Stimulated activated CD8-positive, alpha-beta memory T cell treated with anti-CD3 and anti-CD28 coated beads, Interleukin-2, amount 100 ng/mL, for 1 hour (primary cell): ENCODE measurements at regions not wholly inside any gene's neighbourhood (a gene's known extent, or its start where the extent isn't known, plus 50 kb on each side); places are given as distances from the start of the nearest gene placed in this dataset.

Experiments
- DNase-seq, 2 donors: peaks; one replicate each; pipeline ENCODE4 v3.0.0-alpha.2; 2020; ENCODE audit warnings: low read depth in 2 of 2

DNA sequence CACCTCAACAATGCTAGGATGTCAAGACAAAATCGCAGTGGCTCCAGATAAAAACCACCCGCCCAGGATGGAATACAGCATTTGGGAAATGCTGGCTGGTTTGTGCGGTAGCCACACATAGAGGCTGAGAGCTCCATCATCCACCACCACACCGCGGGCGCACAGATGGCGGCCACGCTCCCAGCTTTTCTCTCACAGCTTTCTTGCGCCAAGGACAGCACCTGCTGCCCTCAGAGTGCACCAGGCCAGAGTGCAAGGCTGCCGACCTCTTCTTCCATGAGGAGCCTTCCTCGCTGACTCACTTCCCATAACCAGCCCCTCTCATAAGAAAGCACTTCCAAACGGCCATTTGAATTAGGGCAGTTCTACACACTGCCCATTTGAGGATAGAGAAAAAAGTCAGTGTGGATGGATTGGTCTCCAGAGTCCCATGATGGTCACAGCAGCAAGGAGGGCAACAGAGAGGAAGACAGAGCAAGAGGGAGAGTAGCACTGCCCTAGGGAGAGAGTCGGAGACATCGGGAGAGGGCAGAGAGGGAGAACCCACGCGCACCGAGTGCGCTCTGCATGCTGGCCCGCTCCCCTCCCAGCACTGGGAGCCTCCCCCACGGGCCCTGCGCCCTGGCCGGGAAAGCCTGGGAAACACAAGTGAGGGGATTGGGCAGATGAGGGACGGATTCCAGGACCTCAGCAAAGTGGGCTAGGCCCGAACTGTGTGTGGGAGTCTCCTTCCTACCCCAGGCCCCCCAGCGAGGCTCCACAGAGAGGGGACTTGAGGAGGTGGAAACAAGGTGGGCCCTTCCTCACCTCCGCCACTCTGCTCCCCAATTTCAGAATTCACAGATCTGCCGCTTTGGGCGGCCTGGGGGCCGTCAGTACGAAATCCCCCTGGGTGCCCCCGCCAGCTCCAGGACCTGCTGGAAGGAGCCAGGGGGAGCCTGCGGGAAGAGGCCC, 156.9 kb downstream of the USP12 start:
- no peak for DNase-seq

DNA sequence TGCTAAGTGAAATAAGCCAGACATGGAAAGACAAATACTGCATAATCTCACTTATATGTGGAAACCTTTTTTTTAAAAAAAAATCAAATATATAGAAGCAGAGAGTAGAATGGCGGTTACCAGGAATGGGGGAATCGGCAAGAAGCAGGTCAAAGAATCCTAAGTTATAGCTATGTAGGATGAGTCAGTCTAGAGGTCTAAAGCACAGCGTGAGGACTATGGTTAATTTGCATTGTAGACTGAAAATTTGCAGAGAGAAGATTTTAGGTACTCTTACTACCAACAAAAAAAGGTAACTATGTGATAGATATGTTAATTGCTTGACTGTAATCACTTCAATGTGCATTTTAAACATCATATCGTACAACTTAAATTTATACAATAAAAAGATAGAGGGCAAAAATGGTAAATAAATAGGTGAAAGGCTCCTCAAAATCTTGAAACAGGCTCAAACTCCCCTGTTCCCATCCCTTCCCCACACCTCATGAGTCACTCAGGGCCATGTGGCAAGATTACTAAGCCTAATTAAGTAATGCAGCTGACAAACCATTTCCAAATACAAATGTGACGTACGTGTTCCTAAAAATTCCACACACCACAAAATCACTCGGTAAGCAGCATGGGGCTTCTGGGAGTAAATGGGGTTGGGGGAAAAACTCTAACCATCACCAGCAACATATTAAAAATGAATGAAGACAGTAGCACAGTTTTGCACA, 159.0 kb downstream of the USP12 start:
- DNase-seq, result no peak

DNA sequence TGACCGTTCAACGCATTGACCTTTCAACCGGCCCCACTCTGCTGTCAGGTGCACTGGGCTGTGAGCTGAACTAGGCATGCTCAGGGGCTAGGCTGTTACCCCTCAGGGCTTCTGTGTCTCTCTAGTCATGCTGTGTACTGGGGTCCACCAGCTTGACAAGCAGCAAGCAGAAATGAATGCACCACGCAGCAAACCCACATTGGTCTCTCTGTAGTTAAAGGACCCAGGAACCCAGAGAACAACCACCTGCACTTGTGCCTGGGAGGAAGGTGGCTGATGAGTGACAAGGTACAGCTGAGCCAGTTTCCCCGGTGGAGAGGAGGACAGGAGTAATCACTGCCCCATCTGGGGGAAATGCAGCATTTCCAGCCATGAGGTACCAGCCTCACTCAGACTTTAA, 159.9 kb downstream of the USP12 start:
- no peak for DNase-seq

DNA sequence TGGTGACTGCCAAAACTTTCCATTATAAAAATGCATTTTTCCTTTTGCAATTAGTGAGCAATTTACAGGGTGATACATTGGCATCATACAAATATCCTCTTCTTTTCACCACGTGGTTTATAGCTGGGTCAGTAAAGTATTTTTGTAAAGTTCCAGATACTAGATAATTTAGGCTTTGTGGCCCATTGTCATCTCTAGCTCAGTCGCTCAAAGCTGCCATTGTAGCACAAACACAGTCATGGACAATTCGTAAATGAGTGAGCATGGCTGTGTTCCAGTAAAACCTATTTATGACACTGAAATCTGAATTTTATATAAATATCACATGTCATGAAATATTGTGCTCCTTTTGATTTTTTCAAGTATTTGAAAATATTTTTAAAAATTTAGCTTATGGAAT, 162.9 kb downstream of the USP12 start:
- no peak for DNase-seq

DNA sequence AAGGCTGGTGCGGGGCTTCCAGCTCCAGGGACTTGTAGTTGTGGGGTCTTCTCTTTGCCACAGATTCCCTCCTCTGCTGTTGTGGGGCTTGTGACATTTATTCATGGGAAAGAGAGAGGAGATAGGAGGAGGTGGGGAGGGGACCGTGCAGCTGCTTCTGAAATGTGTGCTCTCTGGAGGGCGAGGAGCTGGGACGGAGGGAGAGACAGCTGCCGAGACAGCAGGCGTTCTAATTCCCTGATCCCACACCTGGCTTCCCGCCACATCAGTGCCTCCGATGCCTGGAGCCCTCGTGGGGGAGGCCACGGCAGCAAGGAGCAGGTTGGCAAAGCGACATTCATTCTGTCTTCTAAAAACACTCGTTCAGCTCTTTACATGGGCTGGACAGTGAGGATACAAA, 164.4 kb downstream of the USP12 start:
- DNase-seq, result no peak

DNA sequence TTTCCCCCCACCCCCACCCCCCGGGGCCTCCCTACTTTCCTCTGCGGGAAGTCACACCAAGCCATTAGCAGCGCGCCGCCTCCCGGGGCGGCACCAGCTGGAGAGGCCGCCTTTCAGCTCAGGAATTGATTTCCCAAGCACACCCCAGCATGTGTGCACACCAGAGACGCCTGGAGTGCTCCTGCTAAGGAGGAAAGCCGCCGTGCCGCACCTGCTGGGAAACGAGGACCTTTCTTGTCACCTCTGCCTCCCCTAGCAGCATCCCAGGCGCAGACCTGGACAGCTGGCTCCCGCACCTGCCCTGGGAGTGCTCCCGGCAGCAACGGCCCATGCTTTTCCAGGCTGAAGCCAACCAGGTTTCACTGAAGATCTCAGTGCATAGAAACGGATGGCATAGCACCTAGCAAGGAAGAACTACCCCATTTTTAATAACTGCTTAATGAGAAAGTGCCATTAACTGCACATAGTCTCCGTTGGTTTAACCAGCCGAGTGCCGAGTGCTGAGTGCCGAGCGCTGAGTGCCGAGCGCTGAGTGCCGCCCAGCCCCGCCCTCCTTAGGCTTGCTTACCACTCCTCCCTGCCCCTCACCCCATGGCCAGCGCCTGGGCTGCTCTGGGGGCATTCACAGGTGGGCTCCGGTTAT, 165.0 kb downstream of the USP12 start:
- DNase-seq, result no peak

DNA sequence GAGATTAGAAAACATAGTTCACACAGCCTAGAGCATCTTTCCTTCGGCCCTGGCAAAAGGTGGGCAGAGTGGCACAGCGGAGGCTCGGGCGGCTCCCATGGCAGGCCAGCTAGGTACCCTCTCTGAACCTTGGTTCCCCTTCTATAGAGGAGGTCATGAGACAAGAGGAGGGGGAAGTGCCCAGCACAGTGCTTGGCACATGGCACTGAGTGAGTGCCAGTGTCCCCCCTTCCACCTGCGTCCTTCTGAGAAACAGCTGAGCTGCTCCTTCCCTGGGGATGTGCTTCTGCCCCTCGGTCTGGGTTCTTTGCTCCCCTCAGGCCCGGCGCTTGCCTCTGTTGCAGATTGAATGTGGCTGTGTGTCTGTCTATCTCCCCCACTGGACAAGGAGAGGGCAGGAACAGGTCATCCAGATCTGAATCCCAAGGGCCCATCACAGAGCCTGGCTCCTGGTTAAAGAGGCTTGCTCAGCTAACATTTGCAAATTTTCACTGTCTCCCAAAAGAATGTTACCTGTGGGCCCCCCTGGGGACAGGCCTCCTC, 165.6 kb downstream of the USP12 start:
- no peak for DNase-seq

DNA sequence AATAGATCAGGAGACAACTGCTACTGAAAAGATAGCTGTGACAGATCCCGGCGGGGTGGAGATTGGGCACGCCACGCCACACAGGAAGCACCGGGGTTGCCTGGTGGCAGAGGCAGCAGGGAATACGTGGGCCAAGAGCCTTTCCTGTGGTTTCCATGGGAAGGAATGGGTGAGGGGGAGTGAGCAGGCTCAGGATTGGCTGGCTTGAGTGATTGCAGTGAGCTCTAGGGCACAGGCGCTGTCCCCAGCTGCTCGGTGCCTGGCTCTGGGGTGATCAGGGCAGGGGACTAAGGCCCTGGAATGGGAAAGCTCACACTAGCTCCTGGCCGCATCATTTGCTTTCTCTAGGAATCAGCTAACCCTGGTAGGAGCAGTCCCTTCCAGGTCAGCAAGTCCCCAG, 166.1 kb downstream of the USP12 start:
- DNase-seq, result no peak

DNA sequence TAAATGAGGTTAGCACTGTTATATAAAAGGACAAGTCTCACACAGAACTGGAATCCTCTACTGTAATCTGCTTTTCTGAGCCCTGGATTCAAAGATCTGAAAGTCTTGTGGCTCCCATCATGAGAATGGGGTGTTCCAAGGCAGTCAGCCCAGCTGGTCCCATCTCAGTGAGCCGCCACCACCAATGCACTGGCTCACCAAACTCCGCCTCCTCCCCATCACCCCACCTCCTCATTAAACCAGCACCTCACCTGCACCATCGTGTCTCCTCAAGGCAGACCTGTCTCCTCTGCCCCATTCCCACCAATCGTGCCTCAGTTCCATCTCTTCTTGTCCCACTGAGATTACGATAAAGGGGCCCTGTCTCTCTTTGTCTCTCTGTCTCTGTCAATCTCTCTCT, 166.7 kb downstream of the USP12 start:
- no peak for DNase-seq

DNA sequence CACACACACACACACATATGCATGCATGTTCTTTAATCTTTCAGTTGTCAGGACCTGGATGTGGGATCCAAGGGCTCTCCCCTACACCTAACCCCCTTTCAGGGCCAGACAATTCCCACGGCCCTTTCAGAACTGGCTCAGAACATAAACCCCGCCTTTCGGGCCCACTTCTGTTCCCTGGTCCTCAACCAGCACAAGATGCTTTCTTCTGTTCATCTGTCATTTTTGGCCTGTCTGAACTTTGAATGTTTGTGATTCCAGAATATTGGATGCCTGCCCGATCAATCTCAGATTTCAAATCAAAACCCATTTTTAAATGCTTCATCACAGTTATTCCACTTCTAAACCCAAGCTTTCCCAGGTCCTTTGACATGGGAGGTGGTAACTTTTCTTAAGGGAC, 167.3 kb downstream of the USP12 start:
- no peak for DNase-seq

DNA sequence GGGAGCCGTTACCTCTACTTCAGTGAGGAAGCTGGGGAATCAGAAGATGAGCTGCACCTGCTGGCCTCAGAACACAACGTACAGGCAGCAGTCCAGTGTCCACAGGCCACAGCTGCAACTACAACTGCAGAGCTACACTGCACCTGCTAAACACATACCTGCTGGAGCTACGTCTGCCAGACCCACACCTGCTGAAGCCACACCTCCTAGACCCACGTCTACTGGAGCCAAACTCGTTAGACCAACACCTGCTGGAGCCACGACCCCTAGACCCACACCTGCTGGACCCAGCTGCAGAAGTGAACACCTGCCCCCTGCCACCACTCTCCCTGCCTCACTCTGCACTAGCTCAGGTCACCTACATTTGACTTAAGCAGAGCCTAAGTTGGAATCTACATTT, 169.9 kb downstream of the USP12 start:
- no peak for DNase-seq

DNA sequence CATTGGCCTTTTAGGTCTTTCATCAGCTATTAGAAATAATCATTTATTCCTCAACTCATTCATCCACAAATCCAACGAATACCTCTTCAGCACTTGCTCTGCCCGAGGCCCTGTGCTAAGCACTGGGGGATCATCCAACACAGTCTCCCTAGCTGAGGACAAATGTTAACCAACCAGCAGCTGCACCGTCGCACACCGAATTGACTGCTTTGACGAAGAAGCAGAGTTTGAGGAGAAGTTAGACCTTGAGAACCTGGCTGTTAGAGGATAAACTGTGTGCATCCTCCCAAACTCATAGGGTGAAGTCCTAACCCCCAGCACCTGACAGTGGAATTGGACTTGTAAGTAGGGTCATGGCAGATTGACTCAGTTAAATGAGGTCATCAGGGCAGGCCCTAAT, 170.9 kb downstream of the USP12 start:
- no peak for DNase-seq

DNA sequence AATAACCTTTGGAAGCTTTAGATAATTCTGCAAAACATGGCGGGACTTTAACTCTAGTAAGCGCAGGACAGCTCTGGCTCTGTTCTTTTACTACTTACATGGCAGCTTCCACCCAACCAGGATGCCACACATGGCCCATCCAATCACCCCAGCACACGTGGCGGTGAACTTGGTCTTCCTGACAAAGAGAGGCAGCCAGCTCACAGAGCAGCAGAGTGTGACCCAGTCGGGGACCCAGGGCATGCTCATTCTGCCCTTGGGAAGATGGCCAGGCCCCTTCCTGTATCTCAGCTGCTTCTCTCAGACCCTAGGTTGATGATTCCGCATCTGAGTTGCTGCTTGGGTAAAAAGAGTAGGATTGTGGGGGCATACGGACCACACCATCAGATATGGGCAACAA, 172.1 kb downstream of the USP12 start:
- no peak for DNase-seq

DNA sequence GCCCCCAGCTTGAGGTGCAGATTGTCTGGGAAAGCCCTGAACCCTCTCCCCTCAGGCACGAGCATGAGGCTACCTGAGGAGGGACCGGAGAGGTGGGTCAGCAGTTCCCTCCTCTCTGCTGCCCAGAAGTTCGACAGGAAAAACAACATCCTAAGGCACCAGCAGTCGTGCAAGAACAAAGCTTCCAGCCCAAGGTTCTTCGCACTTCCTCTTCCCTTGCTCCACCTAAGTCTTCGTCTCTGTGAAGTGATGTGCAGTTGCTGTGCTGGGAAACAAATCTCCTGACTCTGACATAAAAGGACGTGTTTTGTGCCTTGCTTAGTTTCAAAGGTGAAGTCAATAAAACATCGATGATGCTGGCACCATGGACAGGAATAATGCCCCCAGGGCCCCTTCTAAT, 173.3 kb downstream of the USP12 start:
- no peak for DNase-seq

DNA sequence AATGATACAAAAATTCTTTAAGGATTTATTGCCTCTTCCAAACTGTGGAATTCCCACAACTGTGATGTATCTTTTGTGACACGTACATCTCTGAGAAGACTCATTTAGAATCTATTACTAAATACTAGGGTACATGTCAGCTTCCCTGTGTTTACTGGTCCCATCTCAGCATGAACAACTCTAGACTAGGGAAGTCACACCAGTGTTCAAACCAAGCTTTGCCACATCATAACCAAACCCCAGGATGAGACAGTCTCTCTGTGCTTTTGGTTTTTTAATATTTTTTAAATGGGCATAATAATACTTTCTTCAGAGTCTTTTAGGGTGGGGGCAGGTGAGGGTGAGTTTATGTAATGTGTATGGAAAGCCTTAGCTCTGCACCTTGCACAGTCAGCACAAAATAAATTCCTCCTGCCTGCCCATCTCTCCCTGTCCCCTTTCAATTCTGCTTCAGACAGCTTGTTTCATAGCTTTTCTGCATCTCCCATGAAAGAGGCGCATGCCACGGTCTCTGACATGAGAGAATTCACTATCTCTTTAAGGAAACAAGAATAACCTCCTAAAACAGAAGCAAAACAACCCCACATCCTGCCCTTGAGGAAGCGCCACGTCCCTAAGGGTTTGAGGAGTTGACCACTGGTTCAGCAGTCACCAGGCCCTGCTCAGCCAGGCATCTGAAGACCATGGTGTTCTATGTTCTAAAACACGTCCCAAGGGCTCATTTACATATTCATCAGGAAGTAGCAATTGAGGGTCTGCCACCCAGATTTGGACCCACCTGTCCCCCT, 174.5 kb downstream of the USP12 start:
- DNase-seq, result no peak

DNA sequence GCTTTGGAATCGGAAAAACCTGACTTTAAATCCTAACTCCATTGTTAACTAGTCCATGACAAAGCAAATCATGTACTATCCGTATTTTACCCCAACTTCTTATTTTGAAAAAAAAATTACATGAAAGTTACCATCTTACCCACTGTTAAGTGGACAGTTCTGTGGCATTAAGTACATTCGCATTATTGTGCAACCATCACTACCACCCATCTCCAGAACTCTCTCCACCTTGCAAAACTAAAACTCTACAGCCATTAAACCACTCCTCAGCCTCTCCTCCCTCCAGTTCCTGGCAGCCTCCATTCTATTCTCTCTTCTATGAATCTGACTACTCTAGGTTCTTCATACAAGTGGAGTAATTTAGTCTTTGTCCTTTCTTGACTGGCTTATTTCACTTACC, 176.5 kb downstream of the USP12 start:
- no peak for DNase-seq

DNA sequence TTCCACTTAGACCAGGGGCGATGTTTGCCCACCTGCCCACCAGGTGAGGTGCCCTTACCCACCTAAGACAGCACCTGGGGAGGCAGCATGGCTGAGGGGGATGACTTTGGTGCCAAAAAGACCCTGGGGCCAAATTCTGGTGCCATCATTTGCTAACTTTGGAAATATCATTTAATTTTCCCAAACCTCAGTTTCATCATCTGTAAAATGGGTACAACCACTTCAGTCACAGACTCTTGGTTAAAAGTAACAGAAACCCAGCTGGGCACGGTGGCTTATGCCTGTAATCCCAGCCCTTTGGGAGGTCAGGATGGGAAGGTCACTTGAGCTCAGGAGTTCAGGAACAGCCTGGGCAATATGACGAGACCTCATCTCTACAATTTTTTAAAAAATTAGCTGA, 177.8 kb downstream of the USP12 start:
- no peak for DNase-seq

DNA sequence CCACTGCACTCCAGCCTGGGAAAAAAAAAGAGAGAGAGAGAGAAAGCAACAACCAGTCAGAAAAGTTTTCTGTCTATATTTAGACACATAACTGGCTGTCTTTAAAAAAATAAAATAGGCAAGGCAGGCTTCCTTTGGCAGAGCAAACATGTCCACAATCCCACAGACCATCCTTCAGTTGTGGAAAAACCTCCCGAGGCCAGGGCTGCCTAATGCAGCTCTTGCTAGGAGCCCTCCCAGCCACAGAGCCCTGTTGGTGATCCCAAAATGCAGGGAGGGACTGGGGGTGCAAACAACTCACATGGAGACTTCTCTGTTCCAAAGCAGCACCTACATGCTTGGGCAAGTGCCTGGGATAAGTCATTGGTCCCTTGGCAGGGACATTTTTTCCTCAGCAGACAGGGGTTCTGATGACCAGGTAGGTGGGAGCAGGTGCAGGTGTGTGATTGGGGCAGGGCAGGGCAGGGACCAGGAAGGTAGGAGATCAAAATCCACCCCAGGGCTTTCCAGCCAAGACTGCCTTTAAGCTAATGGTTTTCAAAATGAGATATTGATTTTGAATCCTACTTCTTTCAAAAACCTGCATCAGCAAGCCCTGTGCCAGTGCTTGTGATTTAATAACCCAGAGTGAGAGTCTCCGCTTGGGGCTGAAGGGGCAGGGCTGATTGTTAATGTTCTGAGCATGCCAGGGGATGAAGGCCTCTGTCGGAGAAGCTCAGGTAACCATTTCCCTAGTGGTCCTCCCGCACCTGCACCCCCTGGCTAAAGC, 178.5 kb downstream of the USP12 start:
- DNase-seq, result no peak

DNA sequence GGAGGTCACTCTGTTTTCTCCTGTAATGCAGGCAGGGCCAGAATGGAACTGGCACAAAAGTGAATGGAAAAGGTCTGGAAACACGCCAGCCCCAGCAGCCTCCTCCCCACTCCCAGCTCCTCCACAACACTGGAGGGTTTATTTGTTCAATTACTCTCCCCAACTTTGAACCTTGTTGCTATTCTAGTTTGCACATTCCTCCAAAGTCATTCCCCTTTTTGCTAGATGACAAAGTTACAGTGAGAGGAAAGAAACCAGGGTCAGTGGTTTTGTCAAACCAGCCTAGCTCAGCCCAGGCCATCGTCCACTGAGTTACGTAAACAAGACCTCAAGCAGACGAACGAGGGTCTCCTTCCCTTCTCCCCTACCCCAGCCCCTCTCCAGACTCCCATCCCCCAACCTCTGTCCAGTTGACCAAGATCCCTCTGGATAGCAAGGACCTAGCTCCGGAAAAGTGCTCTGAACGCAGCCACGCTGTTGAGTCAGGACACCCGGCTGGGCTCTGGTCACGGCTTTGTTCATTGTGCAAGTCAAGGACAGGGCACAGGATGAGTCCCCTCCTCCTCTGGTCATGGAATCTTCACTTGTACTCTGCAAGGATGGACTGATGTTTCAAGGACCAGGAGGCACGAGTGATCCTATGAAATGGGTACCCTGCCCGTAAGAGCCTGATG, 180.0 kb downstream of the USP12 start:
- DNase-seq, result no peak

DNA sequence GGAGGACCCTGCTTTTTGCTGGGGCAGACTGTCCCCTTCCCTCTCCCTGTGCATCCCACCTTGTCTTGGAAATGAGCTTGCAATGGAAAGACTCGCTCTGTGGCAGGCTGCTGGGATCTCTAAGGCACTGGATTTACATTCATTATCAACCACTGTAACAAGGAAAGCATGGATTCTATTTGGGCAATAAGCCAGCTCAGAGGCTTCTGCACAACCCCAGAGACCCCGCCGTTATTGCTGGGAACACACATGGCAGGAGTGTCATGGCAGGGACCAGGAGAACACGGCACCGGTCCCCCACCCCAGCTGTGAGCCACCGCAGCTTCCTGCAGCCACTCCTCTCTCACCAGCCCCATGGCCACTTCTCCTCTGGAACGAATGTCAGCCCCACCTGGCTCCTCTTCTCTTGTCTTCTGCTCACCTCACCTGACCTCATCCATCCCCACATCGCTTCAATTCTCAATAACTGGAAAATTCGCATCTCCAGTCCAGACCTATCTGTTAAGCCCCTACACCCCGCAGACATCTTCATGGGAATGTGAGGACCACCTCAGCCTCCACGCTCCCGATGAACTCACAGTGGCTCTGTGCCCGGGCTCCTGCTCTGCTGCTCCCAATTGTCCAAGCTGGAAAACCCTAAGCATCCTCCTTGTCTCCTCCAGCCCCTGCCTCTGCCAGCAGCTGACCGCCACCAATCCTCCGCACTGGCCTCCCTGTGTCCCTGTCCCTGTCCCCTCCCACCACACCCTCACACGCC, 181.5 kb downstream of the USP12 start:
- DNase-seq, result no peak
